Endothelial cell of umbilical vein (primary cell): ENCODE measurements at regions not wholly inside any gene's neighbourhood (a gene's known extent, or its start where the extent isn't known, plus 50 kb on each side); places are given as distances from the start of the nearest gene placed in this dataset.

Experiments
- BruUV-seq: library from RNA; stranded (reverse); fragments of 400-500 nt; replicated peaks from 2 replicates; lab custom pipeline; 2021; lab: Mats Ljungman, UMichigan
- CTCF ChIA-PET: fragments of 300-600, 350-600 bp; sonication (Branson Sonifier 250); formaldehyde crosslinking; loops from one replicate; lab custom pipeline; 2021; ENCODE audit warnings: antibody characterized with exemption, inconsistent platforms; lab: Charles Lee
- POLR2A ChIA-PET: fragments of 300-600, 350-600 bp; sonication (Branson Sonifier 250); formaldehyde crosslinking; loops from one replicate; lab custom pipeline; 2021; ENCODE audit warnings: antibody characterized with exemption, inconsistent platforms; lab: Charles Lee
- DNase-seq: peaks from one replicate; pipeline ENCODE4 v3.0.0-alpha.2; 2011; ENCODE audit warnings: low read depth, low spot score
- FAIRE-seq: peaks from 2 replicates; lab custom pipeline; 2011; peaks lifted over from hg19 to GRCh38; lab: Jason Lieb, UNC
- H2AFZ ChIP-seq: 2 replicates; pipeline ENCODE4 v1.6.0; 2012; ENCODE audit warnings: low read depth, low read length, control low read depth, inconsistent platforms
- H3K27ac ChIP-seq: 2 replicates; pipeline ENCODE4 v1.5.1; 2011; ENCODE audit warnings: low read depth, mild to moderate bottlenecking, control low read depth, low read length, moderate library complexity; ENCODE audit not compliant: insufficient read depth
- H3K27me3 ChIP-seq, 2 experiments: 2 replicates each; pipeline versions ENCODE4 v1.6.0 to v1.6.1; 2011; ENCODE audit warnings: low read length in 2 of 2, mixed read lengths in 1 of 2; ENCODE audit not compliant: control insufficient read depth in 2 of 2, insufficient read depth in 2 of 2
- H3K36me3 ChIP-seq, 2 experiments: 2 replicates in 1 of 2; 3 replicates in 1 of 2; pipeline ENCODE4 v1.5.1; 2011; ENCODE audit warnings: low read length in 2 of 2, mild to moderate bottlenecking in 1 of 2, moderate library complexity in 1 of 2; ENCODE audit not compliant: control insufficient read depth in 2 of 2, insufficient read depth in 2 of 2; ENCODE audit errors: extremely low read depth in 1 of 2
- H3K4me1 ChIP-seq: 3 replicates; pipeline ENCODE4 v1.5.1; 2011; ENCODE audit warnings: mild to moderate bottlenecking, low read length; ENCODE audit not compliant: control insufficient read depth, insufficient read depth; ENCODE audit errors: extremely low read depth
- H3K4me2 ChIP-seq: 2 replicates; pipeline ENCODE4 v1.6.1; 2011; ENCODE audit warnings: low read length, control low read depth, mixed read lengths; ENCODE audit not compliant: insufficient read depth
- H3K4me3 ChIP-seq, 3 experiments: fragments of 200-600 bp in 1 of 3; sonication (generic), shearing (Covaris generic) in 1 of 3; replicated peaks in 1 of 3; 2 replicates each; pipeline ENCODE4 v1.5.1; 2011 to 2016; ENCODE audit warnings: control low read depth in 3 of 3, low read length in 3 of 3, mild to moderate bottlenecking in 2 of 3, inconsistent platforms in 1 of 3, low read depth in 1 of 3, moderate library complexity in 1 of 3; ENCODE audit not compliant: insufficient read depth in 1 of 3
- H3K79me2 ChIP-seq: 2 replicates; pipeline ENCODE4 v1.6.0; 2012; ENCODE audit warnings: low read length, inconsistent platforms; ENCODE audit not compliant: control insufficient read depth, insufficient read depth
- H3K9ac ChIP-seq: replicated peaks from 2 replicates; pipeline ENCODE3; 2011; ENCODE audit warnings: low read length, control low read depth; ENCODE audit not compliant: insufficient read depth; ENCODE audit errors: extremely low read depth
- H3K9me1 ChIP-seq: replicated peaks from 3 replicates; pipeline ENCODE4 v1.6.0; 2011; ENCODE audit warnings: mild to moderate bottlenecking, low read length; ENCODE audit not compliant: control insufficient read depth, insufficient read depth; ENCODE audit errors: extremely low read depth
- H3K9me3 ChIP-seq: replicated peaks from 2 replicates; pipeline ENCODE4 v1.5.1; 2012; ENCODE audit warnings: low read length, inconsistent platforms; ENCODE audit not compliant: control insufficient read depth, insufficient read depth
- H4K20me1 ChIP-seq: replicated peaks from 2 replicates; pipeline ENCODE3; 2011; ENCODE audit warnings: mild to moderate bottlenecking, low read length; ENCODE audit not compliant: control insufficient read depth, insufficient read depth; ENCODE audit errors: extremely low read depth
- EZH2 ChIP-seq: IDR thresholded peaks from 2 replicates; pipeline ENCODE4 v1.6.1; 2012; ENCODE audit warnings: borderline replicate concordance, low read depth, mild to moderate bottlenecking, moderate library complexity, low read length, inconsistent platforms; ENCODE audit not compliant: severe bottlenecking
- FOS ChIP-seq: IDR thresholded peaks from 2 replicates; pipeline ENCODE4 v1.6.1; 2011; ENCODE audit warnings: mild to moderate bottlenecking, low read length, moderate library complexity, borderline replicate concordance; ENCODE audit not compliant: insufficient read depth
- GATA2 ChIP-seq: IDR thresholded peaks from 2 replicates; pipeline ENCODE4 v1.7.0; 2011; ENCODE audit warnings: low read depth, mild to moderate bottlenecking, moderate library complexity, mixed read lengths, low read length; ENCODE audit not compliant: insufficient read length, insufficient read depth
- JUN ChIP-seq: IDR thresholded peaks from 2 replicates; pipeline ENCODE4 v1.6.1; 2011; ENCODE audit warnings: borderline replicate concordance, low read depth; ENCODE audit not compliant: insufficient read length, insufficient read depth
- MYC ChIP-seq: IDR thresholded peaks from one replicate; pipeline ENCODE4 v1.6.1; 2011; ENCODE audit warnings: mild to moderate bottlenecking, low read depth, low read length
- POLR2A ChIP-seq: IDR thresholded peaks from 2 replicates; pipeline ENCODE4 v1.6.1; 2012; ENCODE audit warnings: low read depth, mild to moderate bottlenecking, control low read depth, low read length
- POLR2AphosphoS5 ChIP-seq: IDR thresholded peaks from 2 replicates; pipeline ENCODE4 v1.6.1; 2012; ENCODE audit warnings: low read depth, mild to moderate bottlenecking, control low read depth, low read length, moderate library complexity; ENCODE audit not compliant: insufficient read depth
- dilution Hi-C: fragments of 300-500 bp; cut with MboI; formaldehyde crosslinking; loops from one replicate; pipeline ENCODE4 v1.15.0; 2019; ENCODE audit warnings: low sequenced_read_pairs; ENCODE audit not compliant: extremely low pct_ligation_motif_present
- intact Hi-C: fragments of 100-400 bp; cut with micrococcal nuclease; formaldehyde crosslinking; loops from one replicate; pipeline ENCODE4 v1.10.0; 2022
- TF ChIP-seq, protein P1 (sequence below): IDR thresholded peaks from 2 replicates; pipeline ENCODE4 v1.6.1; 2011; ENCODE audit not compliant: insufficient read depth, insufficient read length
- TF ChIP-seq, protein P2 (sequence below), 2 donors: IDR thresholded peaks; 1 replicate in 1 of 2; 2 replicates in 1 of 2; pipeline ENCODE4 v1.5.1; 2011; ENCODE audit warnings: low read length in 2 of 2, mild to moderate bottlenecking in 2 of 2, moderate library complexity in 2 of 2, control low read depth in 1 of 2, inconsistent platforms in 1 of 2, low read depth in 1 of 2; ENCODE audit not compliant: insufficient read depth in 1 of 2; ENCODE audit errors: extremely low read depth in 1 of 2

DNA sequence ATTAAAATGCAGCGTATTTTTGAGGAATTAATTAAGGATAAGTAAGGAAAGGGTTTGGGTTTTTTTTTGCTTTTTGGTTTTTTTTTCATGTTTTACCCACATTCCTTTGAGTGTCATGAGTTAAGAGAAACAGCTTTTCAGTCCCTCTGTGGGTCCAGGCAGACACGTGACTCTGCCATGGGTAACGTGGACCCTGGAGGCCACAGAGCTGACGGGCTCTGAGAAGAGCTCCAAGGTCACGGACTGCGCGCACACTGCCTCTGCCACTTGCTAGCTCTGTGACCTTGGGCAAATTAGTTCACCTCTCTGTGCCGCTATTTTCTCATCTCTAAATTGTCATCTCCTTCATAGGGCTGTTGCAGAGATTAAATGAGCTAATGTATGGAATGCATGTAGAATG lies 588.2 kb upstream of the CDH11 start:
- FAIRE-seq: no peak
- CTCF ChIA-PET: no interaction called here
- no TSS peak for BruUV-seq

More for the DNA sequence above, 588.2 kb upstream of the CDH11 start:
- no peaks in the 10 kb centered on the region for H3K27me3 ChIP-seq
- no peaks in the 10 kb centered on the region for H3K9me3 ChIP-seq
- dilution Hi-C loops (no loop called here), intact Hi-C loops (no loop called here)
- H4K20me1 ChIP-seq: no peaks in the 10 kb centered on the region
- no peak overlapping the region for H2AFZ ChIP-seq
- no peaks in the 10 kb centered on the region for H3K36me3 ChIP-seq
- POLR2A ChIA-PET: no interaction called here
- no peak overlapping the region for H3K4me3 ChIP-seq
- no peak for DNase-seq
- no peak for TF ChIP-seq MYC
- no peak for TF ChIP-seq POLR2AphosphoS5
- TF ChIP-seq EZH2: no peak
- TF ChIP-seq, protein P1, sequence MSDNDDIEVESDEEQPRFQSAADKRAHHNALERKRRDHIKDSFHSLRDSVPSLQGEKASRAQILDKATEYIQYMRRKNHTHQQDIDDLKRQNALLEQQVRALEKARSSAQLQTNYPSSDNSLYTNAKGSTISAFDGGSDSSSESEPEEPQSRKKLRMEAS: no peak
- TF ChIP-seq FOS: no peak
- TF ChIP-seq, protein P2, sequence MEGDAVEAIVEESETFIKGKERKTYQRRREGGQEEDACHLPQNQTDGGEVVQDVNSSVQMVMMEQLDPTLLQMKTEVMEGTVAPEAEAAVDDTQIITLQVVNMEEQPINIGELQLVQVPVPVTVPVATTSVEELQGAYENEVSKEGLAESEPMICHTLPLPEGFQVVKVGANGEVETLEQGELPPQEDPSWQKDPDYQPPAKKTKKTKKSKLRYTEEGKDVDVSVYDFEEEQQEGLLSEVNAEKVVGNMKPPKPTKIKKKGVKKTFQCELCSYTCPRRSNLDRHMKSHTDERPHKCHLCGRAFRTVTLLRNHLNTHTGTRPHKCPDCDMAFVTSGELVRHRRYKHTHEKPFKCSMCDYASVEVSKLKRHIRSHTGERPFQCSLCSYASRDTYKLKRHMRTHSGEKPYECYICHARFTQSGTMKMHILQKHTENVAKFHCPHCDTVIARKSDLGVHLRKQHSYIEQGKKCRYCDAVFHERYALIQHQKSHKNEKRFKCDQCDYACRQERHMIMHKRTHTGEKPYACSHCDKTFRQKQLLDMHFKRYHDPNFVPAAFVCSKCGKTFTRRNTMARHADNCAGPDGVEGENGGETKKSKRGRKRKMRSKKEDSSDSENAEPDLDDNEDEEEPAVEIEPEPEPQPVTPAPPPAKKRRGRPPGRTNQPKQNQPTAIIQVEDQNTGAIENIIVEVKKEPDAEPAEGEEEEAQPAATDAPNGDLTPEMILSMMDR (IDR thresholded peaks at IDR 0.05; ENCODE audit: extremely low read depth in 1 of 2, insufficient read depth in 1 of 2, low read depth in 1 of 2, low read length in 2 of 2): no peak
- no peak for TF ChIP-seq POLR2A
- no peak for TF ChIP-seq GATA2
- no peak for TF ChIP-seq JUN
- H3K27ac ChIP-seq: no peak overlapping the region
- no peaks in the 10 kb centered on the region for H3K79me2 ChIP-seq
- no peaks in the 10 kb centered on the region for H3K9me1 ChIP-seq
- no peaks in the 10 kb centered on the region for H3K4me1 ChIP-seq
- H3K4me2 ChIP-seq: no peak overlapping the region
- no peak overlapping the region for H3K9ac ChIP-seq
